GM12875 (cell line): ENCODE measurements at regions not wholly inside any gene's neighbourhood (a gene's known extent, or its start where the extent isn't known, plus 50 kb on each side); places are given as distances from the start of the nearest gene placed in this dataset.
"Not testable (repeated sequence)": the region's sequence is repeated elsewhere in the genome, so short reads cannot be mapped to it uniquely, and the experiment has no call there.

Source experiments
- H3K4me3 ChIP-seq: one replicate; pipeline ENCODE4 v1.5.1; 2011; ENCODE audit warnings: low read depth, low read length, control low read depth
- CTCF ChIP-seq: IDR thresholded peaks from 2 replicates; pipeline ENCODE4 v1.5.1; 2011; ENCODE audit warnings: low read depth, mild to moderate bottlenecking, control low read depth, inconsistent platforms, low read length, moderate library complexity, borderline replicate concordance; ENCODE audit not compliant: insufficient read depth

GRCh38 chr16:13359835-13360234, 458.4 kb downstream of the SHISA9 start:
- no peak for TF ChIP-seq CTCF
- no peak overlapping the region for H3K4me3 ChIP-seq

- no peak overlapping the region for H3K4me3 ChIP-seq
- TF ChIP-seq CTCF = no peak
These were observed 471.0 kb downstream of the SHISA9 start for GRCh38 chr16:13372421-13372820.

GRCh38 chr16:13376174-13376573, 474.8 kb downstream of the SHISA9 start:
- no peak overlapping the region for H3K4me3 ChIP-seq
- no peak for TF ChIP-seq CTCF

- TF ChIP-seq CTCF = no peak
- no peak overlapping the region for H3K4me3 ChIP-seq
These were observed 475.7 kb downstream of the SHISA9 start for GRCh38 chr16:13377143-13377542.

GRCh38 chr16:13378151-13378550, 476.8 kb downstream of the SHISA9 start:
- H3K4me3 ChIP-seq = no peak overlapping the region
- no peak for TF ChIP-seq CTCF

GRCh38 chr16:13379266-13379665, 477.9 kb downstream of the SHISA9 start:
- no peak overlapping the region for H3K4me3 ChIP-seq
- TF ChIP-seq CTCF = no peak

GRCh38 chr16:13385156-13386040, 484.0 kb downstream of the SHISA9 start:
- H3K4me3 ChIP-seq = not testable (repeated sequence)
